Kidney (tissue), 13 donors: ENCODE measurements at regions not wholly inside any gene's neighbourhood (a gene's known extent, or its start where the extent isn't known, plus 50 kb on each side); places are given as distances from the start of the nearest gene placed in this dataset.

Experiments used
- DNase-seq, 5 donors: peaks; one replicate each; pipeline ENCODE4 v3.0.0-alpha.2; 2013 to 2020
- FAIRE-seq: peaks from 2 replicates; lab custom pipeline; 2012; peaks lifted over from hg19 to GRCh38; lab: Jason Lieb, UNC
- H3K27ac ChIP-seq, 2 donors: one replicate each; pipeline ENCODE4 v1.7.0; 2013; ENCODE audit warnings: low read depth in 2 of 2, low read length in 2 of 2, inconsistent platforms in 1 of 2
- H3K27me3 ChIP-seq: one replicate; pipeline ENCODE4 v1.7.1; 2013; ENCODE audit warnings: low read length, inconsistent platforms; ENCODE audit not compliant: control insufficient read depth, insufficient read depth
- H3K36me3 ChIP-seq, 3 donors: one replicate each; pipeline versions ENCODE4 v1.7.0 to v1.7.1; 2013; ENCODE audit warnings: low read length in 3 of 3, control low read depth in 1 of 3, inconsistent platforms in 1 of 3; ENCODE audit not compliant: insufficient read depth in 3 of 3, control insufficient read depth in 2 of 3
- H3K4me1 ChIP-seq, 3 donors: one replicate each; pipeline versions ENCODE4 v1.7.0 to v1.7.1; 2013; ENCODE audit warnings: low read length in 3 of 3, inconsistent platforms in 1 of 3, low read depth in 1 of 3; ENCODE audit not compliant: control insufficient read depth in 2 of 3, insufficient read depth in 2 of 3
- H3K4me3 ChIP-seq, 3 donors: one replicate each; pipeline versions ENCODE4 v1.7.0 to v1.8.1; 2013; ENCODE audit warnings: low read length in 3 of 3, control low read depth in 1 of 3, inconsistent platforms in 1 of 3
- H3K9ac ChIP-seq, 3 donors: one replicate each; pipeline versions ENCODE4 v1.7.0 to v1.7.1; 2013; ENCODE audit warnings: low read length in 3 of 3, control low read depth in 1 of 3, inconsistent platforms in 1 of 3
- H3K9me3 ChIP-seq, 3 donors: one replicate each; pipeline versions ENCODE4 v1.7.0 to v1.7.1; 2013; ENCODE audit warnings: low read length in 3 of 3, control low read depth in 1 of 3, inconsistent platforms in 1 of 3; ENCODE audit not compliant: control insufficient read depth in 2 of 3, insufficient read depth in 1 of 3
- CTCF ChIP-seq: IDR thresholded peaks from 3 replicates; pipeline ENCODE4 v1.5.1; 2012; ENCODE audit warnings: mild to moderate bottlenecking, moderate library complexity, borderline replicate concordance; ENCODE audit not compliant: insufficient read depth; ENCODE audit errors: extremely low read depth
- intact Hi-C: fragments of 100-400 bp; cut with DNase I; formaldehyde crosslinking; loops from one replicate; pipeline ENCODE4 v1.11.1; 2022
- donor health status: control.
- donor health status: control.
- donor health status: control.
- donor health status: control.
- donor health status: control.
- donor health status: DM: yes; HTN: yes; CAD: no.
- donor health status: Normal renal cell carcinoma (clear cell type).

- no peak overlapping the region for H3K4me3 ChIP-seq
- no peaks in the 10 kb centered on the region for H3K9me3 ChIP-seq
- H3K9ac ChIP-seq = no peak overlapping the region
- H3K27me3 ChIP-seq = no peaks in the 10 kb centered on the region
- no peak for DNase-seq
- H3K4me1 ChIP-seq = no peaks in the 10 kb centered on the region
- intact Hi-C loops = no loop called here
- TF ChIP-seq CTCF = no peak
- FAIRE-seq = no peak
- no peaks in the 10 kb centered on the region for H3K36me3 ChIP-seq
- no peak overlapping the region for H3K27ac ChIP-seq
These were observed 654.0 kb downstream of the QKI start for GRCh38 chr6:164068527-164068926.

GRCh38 chr6:164066766-164067165 is 652.2 kb downstream of the QKI start:
- Histone ChIP-seq H3K27ac (no peak overlapping the region), H3K36me3 (no peaks in the 10 kb centered on the region), H3K9ac (no peak overlapping the region), H3K4me3 (no peak overlapping the region), H3K27me3 (no peaks in the 10 kb centered on the region), H3K4me1 (no peaks in the 10 kb centered on the region), H3K9me3 (no peaks in the 10 kb centered on the region)
- intact Hi-C loops = no loop called here
- FAIRE-seq (no peak), DNase-seq (no peak)
- no peak for TF ChIP-seq CTCF

- intact Hi-C loops = no loop called here
- FAIRE-seq (no peak), DNase-seq (no peak)
- H3K9ac ChIP-seq = no peak overlapping the region
- no peak overlapping the region for H3K27ac ChIP-seq
- H3K4me3 ChIP-seq = no peak overlapping the region
- no peaks in the 10 kb centered on the region for H3K27me3 ChIP-seq
- no peaks in the 10 kb centered on the region for H3K4me1 ChIP-seq
- TF ChIP-seq CTCF = no peak
- no peaks in the 10 kb centered on the region for H3K36me3 ChIP-seq
- H3K9me3 ChIP-seq = no peaks in the 10 kb centered on the region
These were observed 651.8 kb downstream of the QKI start for GRCh38 chr6:164066335-164066734.

- no peak for DNase-seq
- Histone ChIP-seq H3K36me3 (no peaks in the 10 kb centered on the region), H3K4me3 (no peak overlapping the region), H3K4me1 (no peaks in the 10 kb centered on the region), H3K27ac (no peak overlapping the region), H3K27me3 (no peaks in the 10 kb centered on the region), H3K9ac (no peak overlapping the region), H3K9me3 (no peaks in the 10 kb centered on the region)
- intact Hi-C loops = no loop called here
- TF ChIP-seq CTCF = no peak
- FAIRE-seq = no peak
These were observed 648.8 kb downstream of the QKI start for GRCh38 chr6:164063346-164063745.
